H9 (cell line): ENCODE measurements at regions not wholly inside any gene's neighbourhood (a gene's known extent, or its start where the extent isn't known, plus 50 kb on each side); places are given as distances from the start of the nearest gene placed in this dataset.
A peak's percentile ranks its signal among the peaks of the same experiment; 100 is the strongest.

Experiments used
- DNase-seq: peaks from one replicate; pipeline ENCODE4 v3.0.0-alpha.2; 2017
- H2AFZ ChIP-seq: one replicate; pipeline ENCODE4 v1.6.1; 2013; ENCODE audit warnings: mild to moderate bottlenecking, low read length, control low read depth, moderate library complexity
- H2AK5ac ChIP-seq: 2 replicates; pipeline ENCODE4 v1.6.1; 2013; ENCODE audit warnings: low read length, control low read depth, mixed read lengths; ENCODE audit not compliant: insufficient read length
- H2BK120ac ChIP-seq: one replicate; pipeline ENCODE4 v1.6.1; 2013; ENCODE audit warnings: low read depth, mild to moderate bottlenecking, low read length, control low read depth, inconsistent platforms; ENCODE audit not compliant: poor library complexity, severe bottlenecking
- H2BK12ac ChIP-seq: 2 replicates; pipeline ENCODE4 v1.6.1; 2013; ENCODE audit warnings: low read length, control low read depth, mixed read lengths, low read depth; ENCODE audit not compliant: insufficient read length
- H2BK15ac ChIP-seq: 2 replicates; pipeline ENCODE4 v1.6.1; 2013; ENCODE audit warnings: low read depth, low read length, control low read depth
- H2BK20ac ChIP-seq: one replicate; pipeline ENCODE4 v1.6.1; 2013; ENCODE audit warnings: low read depth, mild to moderate bottlenecking, low read length, control low read depth, inconsistent platforms; ENCODE audit not compliant: poor library complexity, severe bottlenecking
- H2BK5ac ChIP-seq: 2 replicates; pipeline ENCODE4 v1.6.1; 2013; ENCODE audit warnings: low read length, control low read depth, mixed read lengths; ENCODE audit not compliant: insufficient read length
- H3K14ac ChIP-seq: 2 replicates; pipeline ENCODE4 v1.6.1; 2013; ENCODE audit warnings: low read length, control low read depth; ENCODE audit not compliant: insufficient read depth
- H3K18ac ChIP-seq: 2 replicates; pipeline ENCODE4 v1.6.1; 2013; ENCODE audit warnings: low read depth, mild to moderate bottlenecking, mixed read lengths, low read length, control low read depth; ENCODE audit not compliant: insufficient read length
- H3K23ac ChIP-seq: 2 replicates; pipeline ENCODE4 v1.6.1; 2013; ENCODE audit warnings: low read length, control low read depth, mixed read lengths, low read depth; ENCODE audit not compliant: insufficient read length
- H3K23me2 ChIP-seq: 2 replicates; pipeline ENCODE4 v1.6.1; 2013; ENCODE audit warnings: low read depth, mild to moderate bottlenecking, mixed read lengths, low read length, control low read depth; ENCODE audit not compliant: insufficient read length, poor library complexity, severe bottlenecking
- H3K27ac ChIP-seq: 2 replicates; pipeline ENCODE4 v1.5.1; 2013; ENCODE audit warnings: low read length, control low read depth, mixed read lengths, low read depth; ENCODE audit not compliant: insufficient read length
- H3K27me3 ChIP-seq: 2 replicates; pipeline ENCODE4 v1.6.1; 2013; ENCODE audit warnings: low read length, control low read depth, inconsistent platforms; ENCODE audit not compliant: insufficient read depth
- H3K4ac ChIP-seq: 2 replicates; pipeline ENCODE4 v1.6.1; 2013; ENCODE audit warnings: low read depth, mild to moderate bottlenecking, control low read depth, inconsistent platforms, low read length, moderate library complexity
- H3K4me1 ChIP-seq: 2 replicates; pipeline ENCODE4 v1.6.1; 2013; ENCODE audit warnings: low read length, control low read depth, inconsistent platforms; ENCODE audit not compliant: insufficient read depth
- H3K4me2 ChIP-seq: 2 replicates; pipeline ENCODE4 v1.6.1; 2013; ENCODE audit warnings: low read length, control low read depth, mixed read lengths; ENCODE audit not compliant: insufficient read length, insufficient read depth
- H3K56ac ChIP-seq: 2 replicates; pipeline ENCODE4 v1.6.1; 2013; ENCODE audit warnings: low read depth, mild to moderate bottlenecking, mixed read lengths, low read length, control low read depth; ENCODE audit not compliant: insufficient read length
- H3K79me1 ChIP-seq: 2 replicates; pipeline ENCODE4 v1.6.1; 2013; ENCODE audit warnings: low read depth, mild to moderate bottlenecking, moderate library complexity, low read length, control low read depth, inconsistent platforms; ENCODE audit not compliant: insufficient read depth, poor library complexity, severe bottlenecking
- H3K79me2 ChIP-seq: 2 replicates; pipeline ENCODE4 v1.6.1; 2013; ENCODE audit warnings: low read length, control low read depth, inconsistent platforms; ENCODE audit not compliant: insufficient read depth
- H3K9ac ChIP-seq: 2 replicates; pipeline ENCODE4 v1.6.1; 2013; ENCODE audit warnings: low read length, control low read depth, mixed read lengths; ENCODE audit not compliant: insufficient read length; ENCODE audit errors: extremely low read depth
- H3K9me3 ChIP-seq: one replicate; pipeline ENCODE4 v1.6.1; 2013; ENCODE audit warnings: low read depth, low read length, inconsistent platforms; ENCODE audit not compliant: control insufficient read depth
- H3T11ph ChIP-seq: one replicate; pipeline ENCODE4 v1.6.1; 2013; ENCODE audit warnings: mild to moderate bottlenecking, low read length, control low read depth, inconsistent platforms
- H4K20me1 ChIP-seq: one replicate; pipeline ENCODE4 v1.6.1; 2013; ENCODE audit not compliant: control insufficient read depth, insufficient read length, insufficient read depth
- H4K5ac ChIP-seq: 2 replicates; pipeline ENCODE4 v1.6.1; 2013; ENCODE audit warnings: low read depth, mild to moderate bottlenecking, mixed read lengths, low read length, control low read depth; ENCODE audit not compliant: insufficient read length
- H4K8ac ChIP-seq: replicated peaks from 2 replicates; pipeline ENCODE4 v1.6.1; 2013; ENCODE audit warnings: low read length, control low read depth, mixed read lengths, low read depth; ENCODE audit not compliant: insufficient read length
- H4K91ac ChIP-seq: 2 replicates; pipeline ENCODE4 v1.6.1; 2013; ENCODE audit warnings: low read depth, mild to moderate bottlenecking, moderate library complexity, mixed read lengths, low read length, control low read depth; ENCODE audit not compliant: insufficient read length
- H3K27ac Mint-ChIP-seq, 3 experiments: 2 replicates in 2 of 3; 3 replicates in 1 of 3; pipeline ENCODE4 v1.8.0; 2020 to 2021; ENCODE audit warnings: mixed read lengths in 3 of 3, mild to moderate bottlenecking in 1 of 3, moderate library complexity in 1 of 3
- H3K27me3 Mint-ChIP-seq: 2 replicates; pipeline ENCODE4 v1.8.0; 2021; ENCODE audit warnings: low read depth, mild to moderate bottlenecking, moderate library complexity, mixed read lengths
- H3K36me3 Mint-ChIP-seq, 3 experiments: 2 replicates in 2 of 3; 3 replicates in 1 of 3; pipeline ENCODE4 v1.8.0; 2020 to 2021; ENCODE audit warnings: low read depth in 3 of 3, mixed read lengths in 3 of 3; ENCODE audit not compliant: insufficient read depth in 1 of 3
- H3K4me1 Mint-ChIP-seq, 2 experiments: 2 replicates each; pipeline ENCODE4 v1.8.0; 2020; ENCODE audit warnings: mixed read lengths in 2 of 2
- H3K4me3 Mint-ChIP-seq, 2 experiments: 2 replicates in 1 of 2; 3 replicates in 1 of 2; pipeline ENCODE4 v1.8.0; 2020 to 2021; ENCODE audit warnings: mild to moderate bottlenecking in 2 of 2, mixed read lengths in 2 of 2, moderate library complexity in 1 of 2
- H3K9me3 Mint-ChIP-seq, 2 experiments: 2 replicates in 1 of 2; 3 replicates in 1 of 2; pipeline ENCODE4 v1.8.0; 2020; ENCODE audit warnings: mild to moderate bottlenecking in 2 of 2, mixed read lengths in 2 of 2, moderate library complexity in 1 of 2
- WGBS: extraction: QIAGEN DNeasy Blood & Tissue Kit; methylation state at CpG from one replicate; pipeline ENCODE4 v1.1.7; 2013; ENCODE audit warnings: missing lambda C conversion rate, low lambda C conversion rate, mixed read lengths; ENCODE audit not compliant: insufficient read length; ENCODE audit errors: extremely low coverage; 5-methylcytosine and 5-hydroxymethylcytosine counted together
- TF ChIP-seq, protein P1 (sequence below): fragments of 200-600 bp; sonication (generic); conservative IDR thresholded peaks from 3 replicates; pipeline ENCODE4 v1.8.0; 2021; ENCODE audit warnings: antibody characterized with exemption, mild to moderate bottlenecking

DNA sequence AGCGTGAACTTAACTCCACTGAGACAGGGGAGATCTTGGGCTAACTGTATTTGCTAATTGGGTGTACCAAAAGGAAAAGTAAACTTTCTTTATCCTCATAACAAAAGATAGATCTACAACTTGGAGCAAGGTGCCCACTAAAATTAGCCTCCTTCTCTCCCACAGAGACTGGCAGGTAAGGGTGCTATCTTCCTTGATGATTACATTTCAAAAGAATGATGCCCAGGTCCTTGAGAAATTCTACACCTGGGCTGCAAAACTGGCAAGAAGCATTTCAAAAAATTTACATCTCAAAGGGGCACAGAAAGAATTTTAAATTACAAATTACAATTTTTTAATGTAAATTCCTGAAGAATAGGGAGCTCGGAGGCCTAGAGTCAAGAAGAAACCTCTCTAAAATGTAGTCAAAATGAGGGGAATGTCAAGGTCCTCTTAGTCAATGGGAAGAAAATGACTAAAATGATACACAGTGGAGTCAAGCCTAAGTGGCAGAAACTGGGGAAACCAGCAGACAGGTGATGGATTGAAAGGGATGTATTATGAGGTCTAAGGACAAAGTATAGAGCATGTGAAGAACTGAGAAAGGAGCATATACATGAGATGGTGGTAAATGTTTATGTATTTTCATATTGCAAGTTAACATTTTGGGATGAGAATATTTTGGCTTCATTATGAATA lies 348.3 kb upstream of the TUSC1 start:
- Histone ChIP-seq H2BK5ac (no peak overlapping the region), H3K18ac (no peak overlapping the region), H3K56ac (no peak overlapping the region), H2BK12ac (no peak overlapping the region), H3K4ac (no peak overlapping the region), H3K14ac (no peak overlapping the region), H2BK120ac (no peak overlapping the region), H4K20me1 (no peaks in the 10 kb centered on the region), H3K23me2 (no peaks in the 10 kb centered on the region), H2BK15ac (no peak overlapping the region), H3K9ac (no peak overlapping the region), H2AFZ (no peak overlapping the region), H4K5ac (no peak overlapping the region), H3K9me3 (no peaks in the 10 kb centered on the region), H3K4me1 (peaks cover 4% of the 10 kb centered on the region; the same call in 1 of the 2 replicates), H3K27ac (no peak overlapping the region), H3T11ph (no peak overlapping the region), H2AK5ac (no peak overlapping the region), H3K23ac (no peak overlapping the region), H3K79me1 (no peaks in the 10 kb centered on the region), H4K91ac (no peak overlapping the region), H3K79me2 (no peaks in the 10 kb centered on the region), H3K4me2 (peak overlapping the region; percentile 40), H3K27me3 (no peaks in the 10 kb centered on the region), H2BK20ac (no peak overlapping the region), H4K8ac (no peak overlapping the region)
- Mint-ChIP-seq H3K27ac (peak overlapping the region; percentile 40 to 92 (median 83)), H3K27me3 (no peaks in the 10 kb centered on the region), H3K4me3 (no peak overlapping the region), H3K9me3 (peaks cover 12 to 17% of the 10 kb centered on the region in 2 experiments; a peak in 4 of 5 replicates), H3K4me1 (peaks cover 43 to 45% of the 10 kb centered on the region in 2 experiments), H3K36me3 (peaks cover 0 to 20% (median 7%) of the 10 kb centered on the region in 3 experiments; a peak in 5 of 7 replicates)
- DNase-seq = no peak
- WGBS = no CpG with 5 or more reads among the region's 2 CpGs
- TF ChIP-seq, protein P1, sequence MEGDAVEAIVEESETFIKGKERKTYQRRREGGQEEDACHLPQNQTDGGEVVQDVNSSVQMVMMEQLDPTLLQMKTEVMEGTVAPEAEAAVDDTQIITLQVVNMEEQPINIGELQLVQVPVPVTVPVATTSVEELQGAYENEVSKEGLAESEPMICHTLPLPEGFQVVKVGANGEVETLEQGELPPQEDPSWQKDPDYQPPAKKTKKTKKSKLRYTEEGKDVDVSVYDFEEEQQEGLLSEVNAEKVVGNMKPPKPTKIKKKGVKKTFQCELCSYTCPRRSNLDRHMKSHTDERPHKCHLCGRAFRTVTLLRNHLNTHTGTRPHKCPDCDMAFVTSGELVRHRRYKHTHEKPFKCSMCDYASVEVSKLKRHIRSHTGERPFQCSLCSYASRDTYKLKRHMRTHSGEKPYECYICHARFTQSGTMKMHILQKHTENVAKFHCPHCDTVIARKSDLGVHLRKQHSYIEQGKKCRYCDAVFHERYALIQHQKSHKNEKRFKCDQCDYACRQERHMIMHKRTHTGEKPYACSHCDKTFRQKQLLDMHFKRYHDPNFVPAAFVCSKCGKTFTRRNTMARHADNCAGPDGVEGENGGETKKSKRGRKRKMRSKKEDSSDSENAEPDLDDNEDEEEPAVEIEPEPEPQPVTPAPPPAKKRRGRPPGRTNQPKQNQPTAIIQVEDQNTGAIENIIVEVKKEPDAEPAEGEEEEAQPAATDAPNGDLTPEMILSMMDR = no peak
